ENCODE measurements at regions not wholly inside any gene's neighbourhood (a gene's known extent, or its start where the extent isn't known, plus 50 kb on each side); places are given as distances from the start of the nearest gene placed in this dataset.

DNA sequence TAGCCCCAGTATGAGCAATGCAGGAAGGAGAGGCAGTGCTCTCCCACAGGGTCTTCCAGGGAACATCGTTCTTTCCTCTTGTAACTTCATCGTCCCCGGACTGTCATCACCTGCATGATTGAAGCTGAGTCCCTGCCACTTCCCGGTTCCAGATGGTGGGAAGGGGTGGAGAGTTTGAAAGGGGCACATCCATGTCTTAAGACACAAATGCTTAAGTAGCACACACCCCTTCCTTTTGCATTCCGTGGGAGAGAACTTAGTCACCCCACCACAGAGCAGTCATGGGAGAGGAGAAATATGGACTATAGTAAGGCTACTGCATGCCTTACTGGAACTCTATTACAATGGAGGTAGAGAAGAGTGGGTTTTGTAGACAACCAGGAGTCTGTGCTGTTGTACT is 165.3 kb upstream of the GAS1 start:
- no peak for TF ChIP-seq POLR2A (IDR thresholded peaks at IDR 0.05)
- TF ChIP-seq CTCF (IDR thresholded peaks at IDR 0.05): no peak

Data from suprapubic skin (tissue), 3 donors.